ENCODE measurements at regions not wholly inside any gene's neighbourhood (a gene's known extent, or its start where the extent isn't known, plus 50 kb on each side); places are given as distances from the start of the nearest gene placed in this dataset.
"Not testable (repeated sequence)": the region's sequence is repeated elsewhere in the genome, so short reads cannot be mapped to it uniquely, and the experiment has no call there.

DNA sequence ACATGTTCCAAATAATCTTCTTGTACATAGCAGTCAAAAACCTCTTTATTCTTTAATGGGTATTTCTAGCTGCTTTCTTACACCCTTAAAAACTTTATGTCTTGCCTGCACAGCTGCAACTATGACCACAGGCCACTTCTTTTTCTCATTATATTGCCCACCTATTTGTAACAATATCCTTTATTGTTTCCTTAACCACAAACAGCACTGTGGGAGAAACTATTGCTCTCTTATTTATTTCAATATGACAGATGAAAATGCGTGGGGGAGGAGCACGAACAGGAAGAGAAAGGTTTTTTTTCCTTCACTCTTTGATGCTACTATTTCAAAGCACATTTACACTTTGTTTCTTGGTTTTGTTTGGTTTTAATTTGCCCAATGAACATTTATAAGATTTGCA lies 253.5 kb downstream of the GJA1 start:
- DNase-seq (ENCODE audit: low spot score): no peak

DNA sequence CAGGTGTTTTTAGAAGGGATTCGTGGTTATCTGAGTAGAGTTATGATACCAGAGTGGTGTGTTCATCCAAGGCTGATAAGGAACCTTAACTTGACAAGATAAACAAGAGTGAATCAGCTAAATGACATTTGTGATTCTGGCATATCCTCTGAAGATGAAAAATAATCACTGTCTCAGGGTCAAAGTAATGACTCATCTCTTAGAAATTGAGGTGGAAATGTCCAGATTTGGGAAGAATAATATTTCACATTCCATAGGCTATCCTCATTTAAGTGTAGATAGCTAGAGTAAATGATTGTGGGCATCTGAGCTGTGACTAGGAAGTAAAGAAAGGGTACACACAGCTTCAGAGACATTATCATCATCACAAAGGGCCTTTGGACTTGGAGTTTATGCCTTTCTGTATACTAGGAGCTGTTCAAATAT lies 255.7 kb downstream of the GJA1 start:
- no peak for DNase-seq (ENCODE audit: low spot score)

DNA sequence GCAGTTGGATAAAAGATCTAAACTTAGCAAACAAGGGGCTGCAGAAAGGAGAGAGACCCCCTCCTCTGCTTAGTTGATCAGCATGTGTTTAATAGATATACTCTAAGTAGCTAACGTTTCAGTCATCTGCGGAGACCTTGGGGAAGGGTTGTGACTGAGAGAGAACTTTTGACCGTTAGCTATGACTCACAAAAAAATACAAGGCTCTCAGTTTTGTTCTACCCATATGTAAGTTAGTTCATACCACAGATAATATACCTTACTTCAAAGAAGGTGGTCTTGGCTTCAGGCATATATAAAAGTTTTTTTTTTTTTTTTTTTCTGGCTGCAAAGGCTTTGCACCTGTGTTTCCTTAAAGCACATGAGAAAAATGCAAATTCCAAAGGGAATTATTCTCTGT lies 258.9 kb downstream of the GJA1 start:
- no peak for DNase-seq (ENCODE audit: low spot score)

DNA sequence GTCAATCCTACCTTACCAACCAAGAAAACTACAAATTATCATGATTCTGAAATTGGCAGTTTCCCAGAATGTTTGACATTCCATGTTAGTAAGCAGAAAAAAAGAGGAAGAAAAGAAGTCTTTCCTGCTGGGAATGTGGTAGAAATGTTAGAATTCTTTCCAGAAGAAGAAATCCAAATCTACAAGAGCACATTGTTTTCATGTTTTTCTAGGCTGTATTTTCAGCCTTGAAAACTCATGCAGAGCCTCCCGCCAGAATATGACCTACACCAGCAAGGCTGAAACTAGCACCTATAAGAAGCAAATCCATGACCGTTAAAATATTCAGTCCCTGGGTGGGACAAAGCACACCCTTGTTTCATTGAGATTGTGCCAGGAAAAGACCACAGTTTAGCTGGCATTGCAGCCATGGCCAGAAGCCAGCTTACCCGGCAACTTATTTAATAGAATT lies 259.4 kb downstream of the GJA1 start:
- no peak for DNase-seq (ENCODE audit: low spot score)

DNA sequence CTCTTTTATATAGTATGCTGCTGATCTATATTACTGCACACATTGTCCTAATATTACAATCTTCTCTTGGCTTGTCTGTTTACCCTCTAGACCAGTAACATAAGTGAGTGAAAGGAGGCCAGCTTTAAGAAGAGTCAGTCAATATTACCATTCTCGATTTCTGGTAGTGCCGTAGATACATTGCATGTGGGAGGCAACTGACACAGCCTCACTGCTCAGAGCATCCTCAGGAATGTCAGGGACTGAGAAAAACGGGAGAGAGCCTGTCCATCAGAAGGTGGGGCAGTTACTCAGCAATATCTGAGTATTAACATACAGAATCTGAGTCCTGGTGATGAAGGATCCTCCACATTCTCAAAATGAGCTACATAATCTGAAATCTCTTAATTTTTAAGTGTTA lies 259.9 kb downstream of the GJA1 start:
- DNase-seq (ENCODE audit: low spot score): no peak

DNA sequence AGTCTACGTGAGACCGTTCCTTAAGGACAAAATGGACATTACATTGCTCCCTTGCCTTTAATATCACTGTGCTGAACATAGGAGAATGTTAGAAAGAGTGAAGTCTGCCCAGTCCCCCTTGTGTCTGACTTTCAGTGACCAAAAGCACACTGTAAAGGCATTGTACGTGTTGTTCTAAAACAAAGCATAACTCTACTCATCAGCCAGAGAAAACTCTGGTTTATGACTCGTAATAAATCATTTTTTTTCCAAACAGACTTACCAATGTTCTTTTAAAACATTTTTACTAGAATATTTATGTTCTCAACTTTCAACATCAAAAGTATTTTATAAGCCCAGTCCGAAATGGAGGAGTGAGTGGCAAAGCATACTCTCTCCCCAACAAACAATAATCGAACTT lies 262.5 kb downstream of the GJA1 start:
- no peak for DNase-seq (ENCODE audit: low spot score)

DNA sequence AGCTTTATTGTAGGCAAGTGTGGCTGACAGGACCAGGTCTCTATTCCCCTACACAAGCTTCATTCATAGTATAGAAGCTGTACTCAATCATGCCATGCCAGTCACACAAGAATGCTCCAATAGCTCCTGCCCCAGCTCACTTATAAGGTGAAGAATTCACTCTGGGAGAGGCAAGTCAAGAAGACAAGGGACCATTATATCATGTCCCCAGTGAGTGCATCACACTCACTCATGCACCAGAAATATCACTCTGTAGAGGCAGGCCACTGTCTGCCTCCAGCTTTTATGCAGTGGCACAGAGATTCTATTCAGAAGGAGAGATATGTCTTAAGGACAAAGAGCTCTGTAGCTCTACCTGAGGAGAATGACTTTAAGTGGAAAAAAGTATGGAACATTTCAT lies 263.2 kb downstream of the GJA1 start:
- no peak for DNase-seq (ENCODE audit: low spot score)

DNA sequence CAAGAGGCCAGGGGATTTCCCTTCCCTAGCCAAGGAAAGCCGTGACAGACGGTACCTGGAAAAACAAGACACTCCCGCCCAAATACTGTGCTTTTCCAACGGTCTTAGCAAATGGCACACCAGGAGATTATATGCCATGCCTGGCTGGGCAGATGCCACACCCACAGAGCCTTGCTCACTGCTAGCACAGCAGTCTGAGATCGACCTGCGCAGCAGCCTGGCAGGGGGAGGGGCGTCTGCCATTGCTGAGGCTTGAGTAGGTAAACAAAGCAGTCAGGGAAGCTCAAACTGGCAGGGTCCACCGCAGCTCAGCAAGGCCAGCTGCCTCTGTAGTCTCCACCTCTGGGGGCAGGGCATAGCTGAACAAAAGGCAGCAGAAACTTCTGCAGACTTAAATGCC lies 267.7 kb downstream of the GJA1 start:
- DNase-seq (ENCODE audit: low spot score): not testable (repeated sequence)

DNA sequence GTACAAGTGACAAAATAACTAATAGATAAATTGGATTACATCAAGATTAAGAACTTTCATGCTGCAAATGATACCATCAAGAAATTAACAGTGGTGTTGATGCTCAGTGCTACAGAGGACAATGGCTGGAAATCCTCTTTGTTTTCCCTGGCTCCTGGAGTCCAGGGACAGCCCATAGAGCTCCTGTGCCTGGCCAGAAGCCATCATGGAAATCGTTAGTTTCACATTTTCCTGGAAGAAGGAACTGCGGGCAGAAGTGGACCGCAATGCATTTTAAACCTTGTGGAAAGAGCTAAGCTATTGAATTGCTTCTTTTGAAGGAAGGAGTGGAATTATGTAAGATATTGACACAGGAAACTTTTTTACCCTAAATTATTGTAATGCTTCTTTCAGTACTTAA lies 276.0 kb downstream of the GJA1 start:
- no peak for DNase-seq (ENCODE audit: low spot score)

DNA sequence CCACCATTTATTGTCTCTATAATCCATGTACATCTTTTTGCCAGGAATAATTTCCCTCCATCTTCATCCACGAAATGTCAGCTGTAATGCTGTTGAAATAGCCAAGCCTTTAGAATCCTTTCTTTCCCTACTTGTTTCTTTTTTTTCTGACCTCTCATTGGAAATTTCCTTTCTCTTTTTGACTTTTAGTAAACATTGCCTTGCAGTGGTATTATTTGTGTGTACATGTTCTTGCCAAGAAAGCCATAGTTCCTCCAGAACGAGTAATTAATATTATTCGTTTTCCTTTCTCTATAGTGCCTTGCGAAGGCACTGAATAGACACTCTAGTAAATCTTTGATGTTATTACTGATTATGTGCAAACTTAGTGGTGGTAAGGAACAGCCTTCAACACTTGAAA lies 282.2 kb downstream of the GJA1 start:
- DNase-seq (ENCODE audit: low spot score): no peak

DNA sequence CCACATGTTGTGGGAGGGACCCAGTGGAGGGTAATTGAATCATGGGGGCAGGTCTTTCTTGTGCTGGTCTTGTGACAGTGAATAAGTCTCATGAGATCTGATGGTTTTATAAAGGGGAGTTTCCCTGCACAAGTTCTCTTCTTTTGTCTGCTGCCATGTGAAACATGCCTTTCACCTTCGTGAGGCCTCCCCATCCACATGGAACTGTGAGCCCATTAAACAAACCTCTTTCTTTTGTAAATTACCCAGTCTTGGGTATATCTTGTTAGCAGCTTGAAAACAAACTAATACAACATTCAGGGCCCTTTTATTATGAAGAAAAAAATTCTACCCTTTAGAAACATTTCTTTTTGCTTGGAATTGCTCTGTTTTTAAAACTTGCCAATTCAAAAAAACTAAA lies 285.4 kb downstream of the GJA1 start:
- not testable (repeated sequence) for DNase-seq (ENCODE audit: low spot score)

DNA sequence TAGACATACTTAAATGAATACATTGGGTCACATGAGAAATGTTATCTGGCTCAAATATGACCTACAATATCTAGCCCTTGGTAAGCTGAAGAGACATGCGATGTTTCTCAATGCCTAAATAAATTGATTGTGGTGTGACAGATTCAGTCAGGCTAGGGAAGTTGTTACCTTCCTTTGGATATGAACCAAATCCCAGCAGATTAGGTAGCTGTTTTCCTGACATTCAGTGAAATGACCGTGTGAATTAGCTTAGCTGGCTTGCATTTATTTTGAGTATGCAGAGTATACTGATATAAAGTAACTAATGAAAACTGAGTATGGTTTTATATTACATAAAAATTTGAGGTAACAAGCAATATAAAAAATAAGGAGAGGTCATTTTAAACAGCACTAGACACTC lies 288.2 kb downstream of the GJA1 start:
- no peak for DNase-seq (ENCODE audit: low spot score)

DNA sequence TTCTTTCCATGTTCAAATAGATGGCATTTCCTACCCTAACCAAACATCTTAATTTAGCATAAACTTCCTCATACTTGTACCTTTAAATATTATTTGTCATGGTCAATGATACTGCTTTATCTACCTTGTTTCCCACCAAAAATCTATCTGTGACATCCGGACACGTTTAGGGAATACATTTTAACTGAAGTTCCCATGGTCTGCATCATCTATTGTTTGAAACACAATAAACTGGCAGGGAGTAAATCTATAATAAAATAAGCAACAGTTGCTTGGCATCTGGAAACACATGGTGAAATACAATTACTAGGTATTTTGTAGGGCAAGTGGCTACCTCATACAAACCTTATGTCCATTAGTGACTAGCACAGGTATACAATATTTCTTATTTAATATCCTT lies 289.1 kb downstream of the GJA1 start:
- DNase-seq (ENCODE audit: low spot score): no peak

DNA sequence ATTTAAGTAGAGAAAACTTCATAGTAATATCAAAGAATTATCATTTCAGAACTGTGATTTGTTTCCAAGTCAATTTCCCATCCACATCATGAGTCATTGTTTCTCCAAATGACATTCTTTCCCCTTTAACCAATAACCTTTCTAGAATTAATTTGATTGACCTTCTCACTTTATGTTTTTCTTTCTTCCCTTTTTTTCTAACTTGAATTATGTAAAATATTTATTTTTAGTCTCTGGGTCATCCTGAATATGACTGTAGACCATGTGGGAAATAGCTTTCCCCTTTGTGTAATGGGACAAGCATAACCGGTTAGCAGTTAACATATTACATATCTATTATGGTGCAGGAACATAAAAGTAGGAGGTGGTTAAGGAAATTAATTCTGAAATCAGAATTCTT lies 291.1 kb downstream of the GJA1 start:
- no peak for DNase-seq (ENCODE audit: low spot score)

DNA sequence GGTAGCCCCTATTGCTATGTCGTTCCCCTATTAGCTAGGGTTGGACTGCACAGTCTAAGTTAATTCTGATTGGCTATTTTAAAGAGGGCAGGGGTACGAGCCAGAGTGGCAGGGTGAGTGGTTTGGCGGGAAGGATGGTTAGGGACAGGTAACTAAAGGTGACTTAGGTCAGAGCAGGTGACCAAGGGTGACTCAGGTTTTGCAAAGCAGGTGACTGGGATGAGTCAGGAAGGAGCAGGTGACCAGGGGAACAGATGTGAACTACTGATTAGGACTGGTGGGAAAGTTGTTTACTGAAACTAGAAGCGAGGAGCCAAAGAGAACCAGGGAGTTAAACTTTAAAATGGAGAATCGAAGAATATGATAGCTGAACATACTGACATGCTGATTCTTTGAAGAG lies 295.2 kb downstream of the GJA1 start:
- no peak for DNase-seq (ENCODE audit: low spot score)

DNA sequence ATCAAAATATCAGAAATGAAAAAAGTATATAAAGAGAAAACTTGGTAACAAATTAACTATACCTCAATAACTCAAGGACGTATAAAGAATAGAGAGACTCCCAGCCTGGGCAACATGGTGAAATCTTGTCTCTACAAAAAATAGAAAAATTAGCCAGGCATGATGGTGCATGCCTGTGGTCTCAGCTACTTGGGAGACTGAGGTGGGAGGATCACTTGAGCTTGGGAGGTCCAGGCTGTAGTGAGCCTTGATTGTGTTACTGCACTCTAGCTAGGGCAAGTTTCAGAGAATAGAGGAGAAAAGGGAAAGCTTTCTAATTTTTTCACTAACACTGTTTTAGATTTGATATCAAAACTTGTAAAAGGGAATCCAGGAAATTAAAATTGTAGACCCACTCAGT lies 295.9 kb downstream of the GJA1 start:
- DNase-seq (ENCODE audit: low spot score): no peak

DNA sequence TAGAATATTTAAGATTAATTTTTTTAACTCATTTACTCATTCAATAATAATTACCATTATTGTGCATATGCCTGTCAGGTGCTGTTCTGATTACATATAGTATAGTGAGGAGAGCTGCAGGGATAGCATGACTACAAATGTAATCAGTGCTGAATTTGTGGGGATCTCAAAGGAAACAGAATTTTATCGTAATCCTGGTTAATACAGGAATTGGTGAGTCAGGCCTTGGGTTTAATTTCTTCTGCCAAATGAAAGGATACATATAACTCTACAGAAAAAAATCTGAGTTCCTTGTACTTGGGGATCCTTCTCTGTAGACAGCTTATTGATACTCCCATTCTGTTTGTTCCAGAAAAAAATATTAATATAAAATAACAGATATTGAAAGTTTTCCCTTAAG lies 297.2 kb downstream of the GJA1 start:
- no peak for DNase-seq (ENCODE audit: low spot score)

DNA sequence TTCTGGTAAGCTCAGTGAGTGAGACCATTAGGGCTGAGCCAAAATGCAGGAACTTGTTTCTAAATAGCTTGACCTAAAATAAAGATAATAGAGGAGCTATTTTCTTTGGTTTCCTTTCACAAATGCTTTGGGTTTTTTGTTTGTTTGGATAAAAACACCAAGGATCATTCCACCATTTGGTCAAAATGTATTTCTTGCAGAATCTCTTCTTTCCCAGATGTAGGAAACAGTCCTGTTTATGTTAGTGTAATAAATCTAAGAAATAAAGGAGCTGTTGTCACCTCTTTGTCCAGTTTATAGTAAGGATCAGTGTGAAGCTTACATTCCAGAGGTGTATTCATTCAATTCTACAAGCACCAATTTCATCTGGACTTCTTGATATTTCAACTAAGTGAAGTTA lies 297.8 kb downstream of the GJA1 start:
- DNase-seq (ENCODE audit: low spot score): no peak

DNA sequence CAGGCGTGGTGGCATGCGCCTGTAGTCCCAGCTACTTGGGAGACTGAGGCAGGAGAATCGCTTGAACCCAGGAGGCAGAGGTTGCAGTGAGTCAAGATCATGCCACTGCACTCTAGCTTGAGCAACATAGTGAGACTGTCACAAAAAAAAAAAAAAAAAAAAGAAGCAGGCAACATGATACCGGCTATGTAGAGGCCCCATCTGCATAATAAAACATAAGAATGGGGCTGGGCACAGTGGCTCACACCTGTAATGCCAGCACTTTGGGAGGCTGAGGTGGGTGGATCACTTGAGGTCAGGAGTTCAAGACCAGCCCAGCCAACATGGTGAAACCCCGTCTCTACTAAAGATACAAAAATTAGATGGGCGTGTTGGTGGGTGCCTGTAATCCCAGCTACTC lies 304.7 kb downstream of the GJA1 start:
- not testable (repeated sequence) for DNase-seq (ENCODE audit: low spot score)

DNA sequence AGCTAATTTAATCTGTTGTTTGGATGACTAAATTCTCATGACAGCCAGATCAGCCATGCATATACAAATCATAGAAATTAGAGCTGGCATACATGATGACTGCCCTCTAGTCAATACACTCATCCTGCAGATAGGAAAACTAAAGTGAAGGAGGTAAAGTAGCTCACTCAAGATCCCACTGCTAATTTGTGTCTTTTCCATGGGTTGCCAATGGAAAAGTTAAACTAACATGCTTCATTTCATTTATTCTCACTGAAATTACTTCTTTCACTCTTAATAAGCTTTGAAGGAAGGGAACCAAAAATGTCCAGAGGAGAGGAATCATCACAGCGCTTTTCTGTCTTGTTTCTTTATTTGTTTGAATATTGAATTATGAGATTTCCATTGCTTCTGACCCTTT lies 308.2 kb downstream of the GJA1 start:
- no peak for DNase-seq (ENCODE audit: low spot score)

DNA sequence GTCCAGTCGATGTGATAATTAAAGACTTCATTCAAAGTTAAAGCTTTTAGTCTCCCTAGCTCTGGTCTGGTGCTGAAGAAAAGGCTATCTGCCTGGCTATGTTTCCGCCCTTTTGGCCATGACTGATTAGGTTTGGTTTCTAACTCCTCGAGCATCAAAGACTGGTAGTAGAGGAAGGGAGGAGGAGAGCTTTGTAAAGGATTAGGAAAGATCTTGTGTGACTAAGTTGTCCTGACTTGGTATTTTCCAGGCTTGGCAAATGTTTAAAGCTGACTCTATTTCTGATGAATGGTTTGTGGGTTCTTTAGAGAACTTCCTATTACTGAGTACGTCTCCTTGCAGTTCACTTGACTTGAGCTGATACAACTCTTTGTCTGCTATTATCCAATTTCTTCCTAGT lies 312.9 kb downstream of the GJA1 start:
- no peak for DNase-seq (ENCODE audit: low spot score)

DNA sequence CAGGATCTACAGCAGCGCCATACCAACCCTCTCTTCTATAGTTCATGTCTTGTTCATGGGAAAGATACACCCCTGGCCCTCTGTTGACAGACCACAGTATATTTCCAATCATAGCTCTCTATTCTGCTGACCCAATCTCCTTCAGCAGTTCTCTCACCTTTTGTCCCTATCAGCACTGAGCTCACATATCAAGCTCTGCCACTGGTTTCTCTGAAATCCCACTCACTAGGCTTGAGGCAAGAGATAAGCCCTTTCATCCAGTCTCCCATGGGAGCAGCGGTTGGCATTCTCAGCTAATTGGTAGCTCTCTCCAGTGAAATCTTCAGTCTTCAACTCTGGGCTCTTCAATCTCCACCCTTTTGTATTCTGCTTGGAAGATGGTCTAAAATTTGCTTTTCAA lies 313.4 kb downstream of the GJA1 start:
- no peak for DNase-seq (ENCODE audit: low spot score)

DNA sequence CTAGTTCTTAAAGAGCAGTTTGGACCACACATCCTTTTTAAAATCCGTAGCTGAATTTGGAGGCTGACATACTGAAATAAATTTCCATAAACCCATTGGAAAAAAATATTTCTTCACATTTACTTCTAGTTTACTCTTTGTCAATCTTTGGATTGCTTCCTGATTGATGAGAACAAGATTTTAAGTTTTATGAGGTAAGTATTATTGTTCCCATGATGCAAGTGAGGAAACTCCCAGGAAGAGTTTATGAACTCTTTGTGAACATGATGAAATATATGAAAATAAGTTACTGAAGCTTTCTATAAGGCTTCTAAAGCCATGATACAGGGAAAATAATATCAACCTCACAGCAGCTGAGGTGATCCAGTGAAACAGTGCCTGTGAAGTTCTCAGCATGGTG lies 320.0 kb downstream of the GJA1 start:
- DNase-seq (ENCODE audit: low spot score): no peak

DNA sequence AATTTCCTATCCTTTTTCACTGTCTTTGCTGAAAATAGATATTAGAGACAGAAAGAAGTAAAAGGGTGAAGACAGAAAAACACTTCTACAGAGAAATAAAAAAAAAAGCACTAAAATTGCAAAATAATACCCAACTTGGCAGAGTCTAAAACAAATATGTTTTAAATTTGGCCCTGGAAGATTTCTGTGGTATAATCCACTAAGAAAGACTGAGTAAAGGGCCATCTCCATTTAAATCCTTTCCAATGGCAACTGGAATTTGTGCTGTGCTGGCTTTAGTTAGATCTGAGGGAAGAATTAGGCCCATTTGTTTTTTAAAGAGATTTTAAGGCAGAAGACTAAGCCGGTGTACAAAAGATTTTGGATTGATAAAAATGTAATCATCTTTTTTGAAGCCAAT lies 321.2 kb downstream of the GJA1 start:
- DNase-seq (ENCODE audit: low spot score): no peak

DNA sequence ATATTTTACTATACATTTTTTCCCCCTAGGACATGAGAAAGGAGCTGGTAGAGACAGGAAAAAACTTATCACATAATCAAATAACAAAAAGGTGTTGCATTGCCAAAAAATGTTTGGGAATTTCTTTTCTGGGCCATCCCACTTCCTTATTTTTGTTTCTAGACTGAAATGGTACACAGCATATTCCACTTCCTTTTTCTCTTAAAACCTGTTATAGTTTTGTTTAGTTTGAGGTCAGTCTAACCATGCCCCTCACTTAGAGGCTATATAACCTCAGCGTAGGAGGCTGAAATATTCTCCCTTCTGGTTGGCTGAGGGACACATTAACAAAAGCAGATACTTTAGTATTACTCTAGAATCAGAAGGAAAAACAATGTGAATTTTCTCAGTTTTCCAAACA lies 323.9 kb downstream of the GJA1 start:
- no peak for DNase-seq (ENCODE audit: low spot score)
